ENCODE measurements at regions not wholly inside any gene's neighbourhood (a gene's known extent, or its start where the extent isn't known, plus 50 kb on each side); places are given as distances from the start of the nearest gene placed in this dataset.
"Not testable (repeated sequence)": the region's sequence is repeated elsewhere in the genome, so short reads cannot be mapped to it uniquely, and the experiment has no call there.

DNA sequence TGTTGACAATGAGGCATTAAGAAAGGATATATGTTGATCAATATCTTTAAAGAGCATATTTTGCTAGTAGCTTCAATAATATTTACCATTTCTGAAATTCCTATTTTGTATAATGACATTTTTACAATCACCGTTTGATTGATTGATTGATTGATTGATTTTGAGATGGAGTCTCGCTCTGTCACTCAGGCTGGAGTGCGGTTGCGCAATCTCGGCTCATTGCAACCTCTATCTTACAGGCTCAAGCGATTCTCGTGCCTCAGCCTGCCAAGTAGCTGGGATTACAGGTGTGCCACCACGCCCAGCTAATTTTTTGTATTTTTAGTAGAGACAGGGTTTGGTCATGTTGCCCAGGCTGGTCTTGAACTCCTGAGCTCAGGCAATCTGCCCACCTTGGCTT lies 150.9 kb upstream of the TEX13D start:
- DNase-seq = not testable (repeated sequence)

DNA sequence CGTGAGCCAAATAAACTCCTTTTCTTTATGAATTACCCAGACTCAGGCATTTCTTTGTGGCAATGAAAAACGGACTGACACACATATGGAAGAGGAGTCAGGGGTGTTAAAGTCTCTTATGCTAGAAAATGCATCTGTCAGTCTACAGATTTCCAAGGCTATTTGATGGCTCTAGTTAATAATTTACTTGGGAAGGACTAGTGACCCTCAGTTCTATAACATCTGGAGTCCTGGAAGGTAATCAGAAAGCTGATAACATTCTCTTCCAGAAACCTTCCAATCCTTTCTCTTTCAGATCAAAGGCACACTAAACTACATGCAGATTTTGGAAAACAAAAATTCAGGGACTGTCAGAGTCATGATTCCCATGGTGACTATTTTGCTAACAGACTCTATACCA lies 142.0 kb upstream of the TEX13D start:
- no peak for DNase-seq

DNA sequence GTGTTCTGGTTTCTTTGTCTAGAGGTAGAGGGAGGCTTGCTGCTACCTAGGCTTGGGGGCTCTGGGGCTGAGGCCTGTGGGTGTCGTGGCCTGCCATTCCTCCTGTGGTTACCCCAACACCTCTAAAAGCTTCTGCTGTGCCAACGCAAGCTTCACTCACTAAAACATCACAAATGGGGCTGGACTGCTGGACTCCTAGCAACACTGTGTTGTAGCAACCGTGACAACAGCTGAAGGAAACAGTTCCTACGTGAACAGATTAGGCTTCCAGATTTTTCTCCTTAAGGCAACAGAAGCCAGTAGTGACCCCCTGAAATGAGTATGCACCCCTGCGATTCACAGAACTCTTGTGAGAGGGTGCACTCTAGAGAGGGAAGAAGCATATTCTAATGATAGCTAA lies 138.3 kb upstream of the TEX13D start:
- no peak for DNase-seq

DNA sequence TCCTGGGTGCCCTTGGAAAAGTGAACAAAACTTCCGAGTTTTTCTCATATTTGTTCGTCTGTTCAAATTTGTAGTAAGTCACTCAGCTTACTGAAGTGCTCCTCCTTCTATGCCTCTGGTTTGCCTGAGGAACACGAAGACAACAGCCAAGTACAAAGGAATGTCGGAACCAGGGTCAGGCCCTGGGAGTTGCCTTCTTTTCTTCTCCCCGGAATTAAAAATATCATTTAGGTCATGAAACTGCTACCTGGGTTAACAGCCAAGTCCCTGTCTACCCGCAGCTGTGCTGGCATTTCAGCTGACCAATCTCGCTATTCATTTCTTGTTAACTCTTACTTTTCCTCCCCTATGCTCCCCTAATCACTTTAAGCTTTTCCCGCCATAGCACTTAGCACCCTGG lies 137.6 kb upstream of the TEX13D start:
- DNase-seq = no peak

DNA sequence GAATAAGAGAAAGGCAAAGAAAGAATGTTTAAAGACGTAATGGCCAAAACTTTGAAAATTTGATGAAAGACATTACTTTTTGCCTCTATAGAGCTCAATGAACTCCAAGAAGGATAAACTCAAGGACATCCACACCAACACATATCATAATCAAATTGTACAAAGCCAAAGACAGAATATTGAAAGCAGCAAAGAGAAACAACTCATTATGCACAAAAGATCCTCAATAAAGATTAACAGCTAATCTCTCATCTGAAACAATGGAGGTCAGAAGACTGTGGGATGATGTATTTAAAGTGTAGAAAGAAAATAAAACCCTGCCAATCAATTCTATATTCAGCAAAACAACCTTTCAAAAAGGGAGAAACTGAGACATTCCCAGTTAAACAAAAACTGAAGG lies 129.1 kb upstream of the TEX13D start:
- DNase-seq = no peak

DNA sequence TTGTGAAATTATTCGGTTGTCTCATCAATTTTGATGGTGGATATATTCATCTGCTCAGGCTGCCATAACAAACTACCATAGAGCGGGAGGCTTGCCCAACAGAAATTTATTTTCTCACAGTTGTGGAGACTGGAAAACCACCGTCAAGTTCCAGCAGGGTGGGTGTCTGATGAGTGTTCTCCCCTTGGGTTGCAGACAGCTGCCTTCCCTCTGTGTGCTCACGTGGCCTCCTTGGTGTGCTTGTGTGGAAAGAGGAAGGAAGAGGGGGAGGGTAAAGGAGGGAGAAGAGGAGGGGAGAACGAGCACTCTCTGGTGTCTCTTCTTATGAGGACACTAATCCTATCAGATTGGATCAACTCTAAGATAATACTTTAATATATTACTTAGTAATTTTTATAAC lies 123.8 kb upstream of the TEX13D start:
- no peak for DNase-seq

DNA sequence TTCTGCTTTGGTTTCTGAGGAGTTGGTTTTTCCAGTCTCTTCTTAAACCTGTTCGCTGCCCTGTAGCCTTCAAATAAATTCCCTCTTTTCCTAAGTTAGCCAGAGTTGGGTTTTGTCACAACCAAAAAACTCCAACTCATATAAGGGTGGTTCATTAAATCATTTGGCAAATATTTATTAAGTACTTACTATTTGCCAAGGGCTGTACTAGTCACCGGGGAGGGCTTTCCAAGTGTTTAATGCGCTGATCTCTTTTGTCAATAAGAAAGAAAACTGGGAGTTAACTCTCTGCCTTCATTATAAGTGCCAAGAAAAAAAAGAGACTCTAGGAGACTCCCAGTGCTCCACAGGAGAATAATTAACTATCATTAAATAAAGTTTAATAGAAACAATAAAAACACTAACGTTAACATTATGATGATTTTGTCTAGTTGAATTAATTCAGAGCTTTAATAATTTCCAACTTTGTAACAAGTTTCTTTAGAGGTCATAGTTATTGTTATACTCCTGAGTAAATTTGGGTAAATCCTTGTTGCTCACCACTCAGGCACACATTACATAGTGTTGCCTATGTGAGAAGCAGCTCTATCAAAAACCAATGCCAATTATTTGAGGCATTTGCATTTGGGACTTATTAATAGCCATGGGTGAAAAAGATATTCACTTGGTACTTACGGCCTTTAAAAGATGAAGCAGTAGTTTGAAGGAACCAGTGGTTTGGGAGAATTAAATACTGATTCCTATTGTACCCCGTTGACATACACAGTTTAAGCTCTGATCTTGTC lies 122.5 kb upstream of the TEX13D start:
- DNase-seq = no peak

DNA sequence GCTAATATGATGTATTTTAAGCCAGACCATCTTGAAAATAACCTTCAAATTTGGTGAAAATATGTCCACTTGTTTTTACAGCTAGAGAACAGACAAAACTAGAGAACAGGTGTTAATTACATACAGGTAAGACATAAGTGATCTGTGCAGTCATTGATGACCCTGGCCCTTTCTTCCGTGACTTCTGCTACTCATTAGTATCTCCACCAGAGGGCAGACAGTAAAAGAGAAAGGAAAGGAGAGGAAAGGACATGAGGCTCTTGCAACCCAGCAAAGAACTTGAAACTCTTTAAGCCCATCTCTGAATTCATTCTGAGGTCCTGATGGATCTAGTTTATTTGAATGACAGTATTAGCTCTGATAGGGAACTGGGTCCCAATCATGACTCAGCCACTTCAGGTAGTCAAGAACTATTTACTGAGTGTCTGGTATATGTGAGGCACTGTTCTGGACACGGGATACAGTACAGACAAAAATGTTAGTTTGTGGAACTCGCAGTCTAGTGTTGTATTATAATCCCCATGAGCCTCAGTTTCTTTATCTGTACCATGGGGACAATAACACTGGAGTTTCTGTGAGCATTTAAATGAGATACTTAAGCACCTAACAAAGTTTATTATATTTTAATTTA lies 121.0 kb upstream of the TEX13D start:
- DNase-seq = no peak

DNA sequence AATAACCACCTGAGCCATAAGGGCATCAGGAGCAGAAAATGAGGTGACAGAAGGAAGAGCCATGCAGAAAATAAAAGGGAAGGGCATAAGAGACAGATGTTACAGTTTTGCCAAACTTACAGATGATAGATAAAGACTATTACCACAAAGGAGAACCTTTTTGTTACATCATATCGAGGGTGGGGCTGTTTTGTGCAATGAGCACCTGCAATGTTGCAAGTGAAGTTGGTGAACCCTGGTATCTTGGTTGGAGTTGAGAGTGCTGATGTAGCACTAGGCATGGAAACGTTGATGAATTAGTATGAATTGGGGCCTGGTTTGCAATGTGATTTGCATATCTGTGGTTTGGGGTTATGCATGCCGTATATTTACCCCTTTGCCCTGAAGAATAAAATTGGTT lies 119.8 kb upstream of the TEX13D start:
- DNase-seq = peak; percentile 8

DNA sequence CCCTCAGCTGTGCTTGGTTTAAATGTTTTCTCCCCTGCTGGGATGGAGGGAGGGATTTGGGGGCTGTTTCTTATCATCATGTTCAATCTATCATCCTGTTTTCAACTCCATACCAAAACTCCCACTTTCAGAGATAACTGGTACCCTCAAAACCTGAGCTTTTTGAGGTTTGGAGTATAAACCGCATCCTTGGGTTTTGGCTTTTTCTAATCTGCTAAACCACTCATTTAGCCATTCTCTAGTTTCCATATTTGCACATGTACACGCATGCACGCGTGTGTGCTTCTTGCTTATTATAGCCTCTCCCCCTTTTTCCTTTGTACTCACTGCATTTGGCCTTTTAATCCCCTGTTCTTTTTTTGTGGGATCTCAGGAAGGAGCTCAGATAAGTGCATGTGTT lies 116.7 kb upstream of the TEX13D start:
- DNase-seq = no peak

DNA sequence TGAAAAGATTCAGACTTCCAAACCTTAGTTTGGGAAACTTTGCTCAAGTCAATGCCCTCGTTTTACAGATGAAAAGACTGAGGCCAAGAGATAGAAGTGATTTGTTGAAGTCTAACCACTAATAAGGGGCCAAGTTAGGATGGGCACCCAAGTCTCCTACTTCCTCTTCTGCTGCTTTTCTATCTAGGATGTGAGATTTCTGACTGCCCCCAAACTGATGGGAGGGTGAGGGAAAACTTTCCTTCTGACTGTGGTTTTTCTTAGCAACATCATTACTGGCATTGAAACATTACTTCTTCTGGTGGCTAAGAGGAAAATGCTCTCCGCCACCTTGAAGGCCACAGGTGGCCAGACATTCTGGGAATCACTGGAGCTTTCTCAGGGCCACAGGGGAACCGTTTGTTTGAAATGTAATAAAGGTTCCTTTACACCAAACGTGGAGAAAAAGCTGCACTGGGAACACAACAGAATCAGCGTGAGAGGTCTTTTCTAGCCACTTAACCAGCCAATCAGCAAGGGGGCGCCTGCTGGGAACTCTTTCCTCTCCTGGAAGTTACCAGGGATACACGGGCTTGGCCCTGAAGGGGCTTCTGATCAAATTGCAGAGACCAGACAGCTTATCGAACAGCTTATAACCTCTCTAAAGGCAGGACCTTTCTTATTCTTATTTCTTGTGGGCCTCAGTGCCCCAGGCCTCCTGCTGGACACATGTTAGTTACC lies 115.9 kb upstream of the TEX13D start:
- no peak for DNase-seq

DNA sequence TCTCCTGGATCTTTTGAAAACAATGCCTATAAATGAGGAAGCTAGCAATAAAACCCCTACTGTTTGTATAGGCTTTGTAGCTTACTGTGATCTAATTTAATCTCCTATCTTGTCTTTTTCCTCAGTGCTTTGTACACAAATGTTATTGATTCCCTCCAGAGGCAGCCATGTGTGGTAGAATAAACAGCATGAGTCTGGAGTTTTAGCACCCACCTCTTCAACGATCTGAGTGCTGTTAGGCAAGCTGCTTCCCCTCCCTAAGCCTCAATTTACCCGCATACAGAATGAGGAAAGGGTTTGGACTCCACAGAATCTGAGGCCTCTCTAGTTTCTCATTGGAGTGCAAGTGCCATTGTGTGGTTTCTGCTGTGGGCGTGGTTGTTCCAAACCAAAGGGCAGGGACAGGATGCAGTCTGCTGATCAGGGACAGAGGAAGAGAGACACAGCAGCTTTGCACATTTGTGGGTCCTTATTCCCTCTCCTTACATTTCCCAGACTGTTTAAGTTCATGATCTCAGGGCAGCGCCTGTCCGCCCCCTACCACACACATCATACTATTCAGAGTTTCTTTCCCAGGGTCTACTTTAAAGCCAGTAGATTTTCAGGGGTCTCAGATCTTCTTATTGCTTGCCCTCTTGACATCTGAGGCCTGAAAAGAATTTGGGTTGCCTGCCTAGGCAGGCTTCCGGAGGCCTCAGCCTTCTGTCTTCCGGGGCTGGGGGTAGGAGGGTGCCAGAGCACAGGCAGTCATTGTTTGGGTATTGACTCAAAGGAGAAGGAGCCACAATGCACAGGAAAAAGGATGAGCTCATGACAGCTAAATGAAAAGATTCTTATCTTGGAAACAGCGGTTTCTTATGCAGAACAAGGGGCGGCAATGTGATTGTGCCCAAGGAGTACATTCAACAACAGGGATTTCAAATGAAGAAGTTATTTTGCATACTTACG lies 114.9 kb upstream of the TEX13D start:
- DNase-seq = peak; percentile 55

DNA sequence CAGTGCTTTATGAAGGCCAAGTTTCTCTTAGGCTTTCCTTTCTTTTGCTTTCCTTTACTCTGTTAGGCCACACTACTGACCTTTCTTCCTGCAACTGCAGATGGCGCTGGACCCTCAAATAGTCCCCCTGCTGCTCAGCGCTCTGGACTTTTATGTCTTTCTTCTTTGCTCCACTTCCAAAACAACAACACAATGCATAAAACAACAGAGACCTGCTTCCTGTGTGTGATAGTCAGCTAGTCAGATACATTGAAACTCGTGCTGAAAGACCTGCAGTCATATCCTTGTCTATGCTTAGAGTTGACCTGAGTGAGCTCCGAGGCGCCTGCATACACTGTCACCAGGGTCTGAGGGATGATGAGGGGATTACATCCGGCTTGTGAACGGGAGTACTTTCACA lies 108.9 kb upstream of the TEX13D start:
- DNase-seq = no peak

DNA sequence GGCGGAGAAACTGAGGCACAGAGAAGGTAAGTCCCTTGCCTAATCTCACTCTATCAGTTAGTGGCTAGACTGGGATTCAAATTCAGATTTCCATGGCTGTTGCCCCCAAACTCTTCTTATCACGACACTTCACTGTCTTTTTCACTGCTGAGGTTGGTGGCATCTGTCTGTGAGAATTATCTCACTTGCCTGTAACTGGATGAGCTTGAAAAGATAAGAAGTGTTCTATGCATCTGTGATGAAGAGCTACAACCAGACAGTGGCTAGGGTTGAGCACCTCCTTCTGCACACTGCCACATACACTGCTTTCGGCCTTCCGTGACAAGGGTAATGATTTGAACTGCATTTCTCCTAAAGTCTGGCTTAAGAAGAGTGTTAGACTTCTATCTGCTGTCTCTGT lies 107.9 kb upstream of the TEX13D start:
- DNase-seq = no peak

DNA sequence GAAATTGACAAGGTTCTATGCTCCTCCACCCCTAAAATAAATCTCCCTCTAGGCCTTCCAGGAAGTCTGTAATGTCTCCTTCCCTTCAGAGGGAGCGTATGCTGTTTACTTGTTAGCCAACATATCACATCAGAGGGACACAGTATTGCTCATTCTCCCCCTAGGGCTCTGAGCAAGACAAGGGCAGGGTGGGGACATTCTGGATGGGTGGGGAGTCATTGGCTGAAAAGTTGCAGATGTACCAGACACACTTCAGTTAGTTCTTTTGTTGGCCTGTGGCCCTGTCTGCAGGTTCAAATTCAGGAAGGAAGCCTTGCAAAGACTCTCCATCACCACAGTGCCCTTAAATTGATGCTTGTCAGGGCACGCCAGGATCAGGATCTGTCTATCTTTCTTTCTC lies 106.3 kb upstream of the TEX13D start:
- DNase-seq = no peak

DNA sequence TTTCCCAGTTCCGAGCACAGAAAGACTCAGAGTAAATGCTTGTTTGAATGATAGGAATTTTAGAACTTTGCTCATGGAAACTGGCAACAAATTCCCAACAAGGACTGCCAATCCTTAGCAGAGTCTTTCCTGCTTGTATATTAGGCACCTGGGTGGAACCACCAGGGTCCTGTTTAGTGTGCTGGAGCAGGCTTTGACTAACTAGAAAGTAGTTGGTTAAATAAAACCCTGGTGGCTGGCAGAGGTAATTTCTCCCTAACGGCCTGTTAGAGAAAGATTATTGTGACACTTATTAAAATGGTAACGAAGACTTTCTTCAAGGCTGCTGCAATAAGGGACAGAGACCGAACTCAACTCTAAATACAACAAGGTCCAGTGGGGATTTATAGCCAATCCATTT lies 103.6 kb upstream of the TEX13D start:
- no peak for DNase-seq

DNA sequence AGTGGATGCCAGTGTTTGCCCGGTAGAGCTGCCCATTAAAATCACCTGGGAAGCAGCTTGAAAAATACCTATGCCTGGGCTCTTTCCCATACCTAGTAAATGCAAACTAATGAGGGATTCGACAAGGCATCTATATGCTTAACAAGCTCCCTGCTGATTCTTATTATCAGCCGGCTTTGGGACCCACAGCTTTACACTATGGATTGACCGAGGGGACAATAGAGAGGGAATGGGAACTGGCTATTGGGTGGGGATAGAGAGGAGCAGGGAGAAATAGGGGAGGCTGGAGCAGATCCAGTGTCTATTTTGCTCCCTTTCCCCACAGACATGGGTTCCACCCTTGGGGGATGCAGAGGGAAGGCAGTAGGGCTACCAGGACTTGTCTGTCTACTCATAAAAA lies 103.1 kb upstream of the TEX13D start:
- DNase-seq = no peak

DNA sequence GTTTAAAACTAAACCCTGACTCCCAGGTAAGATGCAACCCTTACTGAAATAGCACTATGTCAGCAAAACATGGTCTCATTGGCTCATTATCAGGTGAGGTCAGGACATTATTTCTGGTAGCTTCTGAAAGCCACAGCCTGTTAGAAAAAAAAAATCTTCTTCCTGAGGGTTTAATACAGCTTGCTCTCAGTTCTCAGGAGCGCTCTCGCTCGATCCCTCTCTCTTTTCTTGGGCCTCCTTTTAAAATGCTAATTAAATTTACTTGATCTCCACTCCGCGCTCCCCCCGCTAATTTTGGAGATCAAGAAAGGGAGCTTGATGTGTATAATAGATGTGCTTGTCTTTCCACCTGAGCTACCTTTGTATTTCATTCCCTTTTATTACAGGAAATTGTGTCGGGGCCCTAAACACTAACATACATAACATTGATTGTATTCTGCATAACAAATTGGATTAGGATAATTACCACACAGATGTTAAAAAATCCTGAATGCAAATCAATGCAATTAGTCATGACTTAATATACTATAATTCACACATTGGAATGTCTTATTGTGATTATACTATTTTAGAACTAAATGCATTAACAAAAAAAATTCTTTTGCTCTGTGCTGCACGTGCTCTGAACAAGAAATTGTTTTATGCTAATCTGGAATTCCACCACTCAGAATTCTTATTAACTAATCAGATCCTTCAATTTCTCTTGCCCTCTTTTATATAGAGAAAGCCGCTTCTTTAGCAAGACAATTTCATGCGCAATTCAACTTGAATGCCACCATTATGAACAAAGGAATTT lies 101.6 kb upstream of the TEX13D start:
- DNase-seq = no peak

DNA sequence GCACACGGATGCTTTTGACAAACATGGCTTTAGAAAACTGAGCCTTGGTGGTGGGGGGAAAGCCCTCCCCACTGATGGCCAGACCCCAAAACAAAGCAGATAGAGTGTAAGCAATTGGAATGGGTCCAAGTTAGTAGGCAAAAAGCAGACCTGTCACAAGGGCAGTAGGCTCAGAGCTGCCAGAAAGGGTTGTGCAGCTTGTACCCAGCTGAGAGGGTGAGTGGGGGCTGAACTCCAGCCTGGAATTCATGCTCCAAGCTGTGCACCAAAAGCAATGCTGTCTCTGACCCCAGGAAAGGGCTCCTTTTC lies 101.1 kb upstream of the TEX13D start:
- DNase-seq = no peak

DNA sequence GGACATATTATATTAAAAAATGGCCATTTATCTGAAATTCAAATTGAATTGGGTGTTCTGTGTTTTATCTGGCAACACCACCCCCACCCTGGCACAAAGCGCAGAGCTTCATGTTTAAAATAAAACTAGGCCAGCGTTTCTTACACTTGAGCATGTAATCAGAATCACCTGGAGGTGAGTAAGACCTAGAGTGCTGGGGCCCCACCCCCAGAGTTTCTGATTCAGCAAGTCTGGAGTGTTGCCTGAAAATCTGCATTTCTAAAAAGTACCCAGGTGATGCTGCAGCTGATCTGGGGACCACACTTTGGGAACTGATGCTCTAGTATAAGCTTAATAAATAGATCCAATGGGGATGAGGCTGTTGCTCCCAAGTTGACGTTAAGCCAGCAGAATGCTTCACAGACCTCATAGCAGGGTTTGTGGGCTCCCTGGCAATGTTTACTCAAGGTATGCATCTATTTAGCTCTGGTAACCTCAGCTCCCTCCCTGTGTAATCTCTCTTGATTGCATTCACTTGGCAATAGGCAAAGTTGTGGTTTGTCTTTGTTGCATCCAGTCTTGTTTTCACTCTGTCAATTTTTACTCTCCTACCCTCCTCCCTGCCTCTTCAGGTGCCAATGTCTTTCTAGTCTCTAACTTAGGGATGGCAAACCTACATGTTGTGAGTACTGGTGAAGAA lies 99.8 kb upstream of the TEX13D start:
- no peak for DNase-seq

DNA sequence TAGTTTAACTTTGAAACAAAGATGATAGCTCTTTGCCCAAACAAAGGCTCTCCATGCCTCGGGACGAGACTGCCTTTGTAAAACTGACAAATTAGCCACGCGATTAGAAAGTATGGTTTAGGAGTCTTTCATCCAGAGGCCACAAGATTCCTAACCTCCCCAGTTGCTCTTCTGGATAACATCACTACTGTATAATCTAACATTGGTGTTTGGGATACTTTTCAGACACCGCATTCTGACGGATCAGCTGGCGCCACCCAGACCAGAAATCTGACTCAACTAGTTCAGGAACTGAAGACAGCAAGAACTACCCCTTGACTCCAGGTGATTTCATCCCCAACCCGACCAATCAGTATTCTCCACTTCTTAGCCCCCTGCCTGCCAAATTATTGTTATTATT lies 98.1 kb upstream of the TEX13D start:
- DNase-seq = no peak

DNA sequence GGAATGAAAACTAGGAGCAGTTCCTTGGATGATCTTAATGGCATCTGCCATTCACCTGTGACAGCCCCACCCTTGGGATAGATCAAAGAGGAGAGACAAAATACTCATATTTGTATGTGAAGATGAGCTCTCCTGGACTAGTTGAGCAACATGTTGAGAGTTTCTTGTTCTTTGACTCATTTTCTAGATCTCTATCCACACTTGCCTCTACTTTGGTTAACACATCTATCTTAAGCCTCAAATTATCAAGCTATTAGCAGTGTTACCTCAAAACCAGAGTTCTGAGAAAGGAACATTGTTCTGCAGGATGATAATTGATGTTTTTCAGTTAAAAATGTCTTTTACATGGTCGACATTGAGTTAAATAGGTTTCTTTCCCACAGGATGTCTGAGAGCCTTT lies 94.2 kb upstream of the TEX13D start:
- DNase-seq = no peak
